SK-N-SH (cell line): ENCODE measurements at regions not wholly inside any gene's neighbourhood (a gene's known extent, or its start where the extent isn't known, plus 50 kb on each side); places are given as distances from the start of the nearest gene placed in this dataset.
A peak's percentile ranks its signal among the peaks of the same experiment; 100 is the strongest.

Experiments used
- CTCF ChIA-PET: fragments of 300-600, 350-600 bp; formaldehyde crosslinking; extraction: SDS; loops from one replicate; lab custom pipeline; 2021; lab: Yijun Ruan, JAX
- POLR2A ChIA-PET: fragments of 350-600 bp; sonication (Branson Sonifier 250); formaldehyde crosslinking; extraction: SDS; loops from one replicate; lab custom pipeline; 2020; ENCODE audit warnings: antibody characterized with exemption, inconsistent platforms; lab: Yijun Ruan, JAX
- DNase-seq: peaks from one replicate; pipeline ENCODE4 v3.0.0; 2012
- H2AFZ ChIP-seq: fragments of 200-600 bp; sonication (generic); 2 replicates; pipeline ENCODE4 v1.8.1; 2016; ENCODE audit warnings: antibody characterized with exemption, mild to moderate bottlenecking, low read depth
- H3F3A ChIP-seq: fragments of 200-600 bp; sonication (generic); replicated peaks from 2 replicates; pipeline ENCODE3; 2016; ENCODE audit warnings: antibody characterized with exemption, mild to moderate bottlenecking; ENCODE audit not compliant: insufficient read depth
- H3K27ac ChIP-seq, 2 experiments: fragments of 200-500 bp in 1 of 2; fragments of 200-600 bp in 1 of 2; sonication (Bioruptor generic) in 1 of 2; sonication (generic), shearing (Covaris generic) in 1 of 2; 2 replicates each; pipeline versions ENCODE4 v1.5.1 to v1.6.1; 2014 to 2016; ENCODE audit warnings: low read depth in 2 of 2, inconsistent platforms in 1 of 2, low read length in 1 of 2, mild to moderate bottlenecking in 1 of 2, mixed read lengths in 1 of 2
- H3K27me3 ChIP-seq: fragments of 200-600 bp; sonication (generic), shearing (Covaris generic); 2 replicates; pipeline ENCODE4 v1.6.1; 2016; ENCODE audit warnings: mixed run types; ENCODE audit not compliant: insufficient read depth
- H3K36me3 ChIP-seq, 2 experiments: fragments of 200-500 bp in 1 of 2; fragments of 200-600 bp in 1 of 2; sonication (Bioruptor generic) in 1 of 2; sonication (generic) in 1 of 2; replicated peaks in 1 of 2; 2 replicates each; pipeline versions ENCODE3 to v1.5.1; 2014 to 2016; ENCODE audit warnings: low read length in 1 of 2, mild to moderate bottlenecking in 1 of 2; ENCODE audit not compliant: insufficient read depth in 2 of 2, control insufficient read depth in 1 of 2
- H3K4me1 ChIP-seq, 2 experiments: fragments of 200-500 bp in 1 of 2; fragments of 200-600 bp in 1 of 2; sonication (Bioruptor generic) in 1 of 2; sonication (generic), shearing (Covaris generic) in 1 of 2; 2 replicates each; pipeline versions ENCODE4 v1.5.1 to v1.6.1; 2014 to 2016; ENCODE audit warnings: low read depth in 1 of 2, low read length in 1 of 2, mixed run types in 1 of 2; ENCODE audit not compliant: insufficient read depth in 2 of 2, control insufficient read depth in 1 of 2
- H3K4me2 ChIP-seq: fragments of 200-600 bp; sonication (generic), shearing (Covaris generic); 2 replicates; pipeline ENCODE4 v1.6.1; 2017; ENCODE audit warnings: mixed run types
- H3K4me3 ChIP-seq, 2 experiments: fragments of 200-500 bp in 1 of 2; fragments of 200-600 bp in 1 of 2; sonication (Bioruptor generic) in 1 of 2; sonication (generic), shearing (Covaris generic) in 1 of 2; 2 replicates each; pipeline versions ENCODE4 v1.5.1 to v1.8.1; 2014 to 2016; ENCODE audit warnings: low read depth in 2 of 2, inconsistent platforms in 1 of 2, low read length in 1 of 2, mild to moderate bottlenecking in 1 of 2, mixed read lengths in 1 of 2, moderate library complexity in 1 of 2
- H3K79me2 ChIP-seq: fragments of 200-600 bp; sonication (generic); 2 replicates; pipeline ENCODE4 v1.8.1; 2017; ENCODE audit warnings: mild to moderate bottlenecking; ENCODE audit not compliant: insufficient read depth
- H3K9ac ChIP-seq: fragments of 200-600 bp; sonication (generic); 2 replicates; pipeline ENCODE4 v1.6.1; 2017; ENCODE audit warnings: mixed run types
- H3K9me2 ChIP-seq: fragments of 200-600 bp; sonication (generic); 2 replicates; pipeline ENCODE4 v1.6.1; 2017; ENCODE audit warnings: mixed run types
- H3K9me3 ChIP-seq: fragments of 200-600 bp; sonication (generic); 2 replicates; pipeline ENCODE4 v1.6.1; 2017; ENCODE audit warnings: mixed run types, mild to moderate bottlenecking, moderate library complexity
- H4K20me1 ChIP-seq: fragments of 200-600 bp; sonication (generic); 2 replicates; pipeline ENCODE4 v1.6.1; 2017; ENCODE audit warnings: mild to moderate bottlenecking, mixed run types; ENCODE audit not compliant: insufficient read depth
- CHD2 ChIP-seq: fragments of 150-350 bp; IDR thresholded peaks from 2 replicates; pipeline ENCODE4 v1.6.1; 2018; ENCODE audit warnings: low read length; ENCODE audit not compliant: partially characterized antibody
- EZH2phosphoT487 ChIP-seq: fragments of 200-600 bp; sonication (generic); IDR thresholded peaks from 2 replicates; pipeline ENCODE4 v1.6.1; 2017; ENCODE audit warnings: low read depth, mixed run types, mild to moderate bottlenecking, antibody characterized with exemption, moderate library complexity, borderline replicate concordance
- FOSL2 ChIP-seq: IDR thresholded peaks from 2 replicates; pipeline ENCODE4 v1.4.0; 2012; ENCODE audit warnings: low read depth, mild to moderate bottlenecking, moderate library complexity, borderline replicate concordance
- FOXM1 ChIP-seq: IDR thresholded peaks from 2 replicates; pipeline ENCODE4 v1.4.0; 2012; ENCODE audit warnings: low read depth, mild to moderate bottlenecking
- GABPA ChIP-seq: IDR thresholded peaks from 2 replicates; pipeline ENCODE4 v1.4.0; 2012; ENCODE audit warnings: low read depth, mild to moderate bottlenecking
- MXI1 ChIP-seq: IDR thresholded peaks from 2 replicates; pipeline ENCODE4 v1.6.1; 2012; ENCODE audit warnings: mild to moderate bottlenecking, low read depth, low read length, improper control_type of control experiment
- NFIC ChIP-seq: IDR thresholded peaks from 2 replicates; pipeline ENCODE4 v1.4.0; 2012; ENCODE audit warnings: borderline replicate concordance
- NRF1 ChIP-seq: IDR thresholded peaks from 2 replicates; pipeline ENCODE4 v1.6.1; 2012; ENCODE audit warnings: low read depth, mild to moderate bottlenecking, low read length
- PBX3 ChIP-seq: IDR thresholded peaks from 2 replicates; pipeline ENCODE4; 2012
- RCOR1 ChIP-seq: fragments of 150-350 bp; IDR thresholded peaks from 2 replicates; pipeline ENCODE4 v1.6.1; 2017; ENCODE audit warnings: antibody characterized with exemption, low read length
- SIN3A ChIP-seq: IDR thresholded peaks from 2 replicates; pipeline ENCODE4 v1.6.1; 2012; ENCODE audit warnings: low read depth, mild to moderate bottlenecking, low read length, moderate library complexity, borderline replicate concordance
- TEAD4 ChIP-seq: IDR thresholded peaks from 2 replicates; pipeline ENCODE4 v1.4.0; 2012; ENCODE audit warnings: mild to moderate bottlenecking, borderline replicate concordance; ENCODE audit not compliant: insufficient read depth
- USF1 ChIP-seq: IDR thresholded peaks from 2 replicates; pipeline ENCODE4 v1.4.0; 2012; ENCODE audit warnings: low read depth, borderline replicate concordance
- USF2 ChIP-seq: fragments of 150-350 bp; IDR thresholded peaks from 2 replicates; pipeline ENCODE4 v1.6.1; 2017; ENCODE audit warnings: antibody characterized with exemption, low read length, low read depth, borderline replicate concordance
- ZBTB33 ChIP-seq: IDR thresholded peaks from 2 replicates; pipeline ENCODE4 v1.4.0; 2012; ENCODE audit warnings: low read depth, borderline replicate concordance
- WGBS: methylation state at CpG from one replicate; pipeline ENCODE4 v1.1.6; 2017; ENCODE audit warnings: low lambda C conversion rate; 5-methylcytosine and 5-hydroxymethylcytosine counted together

- ChIA-PET POLR2A (no interaction called here), CTCF (no interaction called here)
- Histone ChIP-seq H3K9ac (no peak overlapping the region), H3K36me3 (no peaks in the 10 kb centered on the region), H3K9me3 (no peaks in the 10 kb centered on the region), H3K27me3 (no peaks in the 10 kb centered on the region), H3K79me2 (no peaks in the 10 kb centered on the region), H3K27ac (peak overlapping the region in 1 of 2 experiments; percentile 42; a peak in 2 of 4 replicates), H3F3A (no peaks in the 10 kb centered on the region), H3K4me3 (no peak overlapping the region), H3K4me1 (no peaks in the 10 kb centered on the region), H3K4me2 (no peak overlapping the region), H3K9me2 (no peaks in the 10 kb centered on the region), H2AFZ (no peak overlapping the region), H4K20me1 (no peaks in the 10 kb centered on the region)
- TF ChIP-seq PBX3, result no peak
- TF ChIP-seq EZH2phosphoT487, result no peak
- no peak for TF ChIP-seq USF2
- no peak for TF ChIP-seq FOXM1
- DNase-seq, result no peak
Observed at GRCh38 chr4:178198691-178199090, 756.5 kb upstream of the AGA start.

GRCh38 chr4:178202422-178202821, 760.2 kb upstream of the AGA start:
- Histone ChIP-seq H3K9me2 (no peaks in the 10 kb centered on the region), H3K36me3 (no peaks in the 10 kb centered on the region), H3K27me3 (no peaks in the 10 kb centered on the region), H3K27ac (no peak overlapping the region), H3K9ac (no peak overlapping the region), H3K4me3 (no peak overlapping the region), H2AFZ (no peak overlapping the region), H3K4me2 (no peak overlapping the region), H3F3A (no peaks in the 10 kb centered on the region), H3K79me2 (no peaks in the 10 kb centered on the region), H4K20me1 (no peaks in the 10 kb centered on the region), H3K4me1 (no peaks in the 10 kb centered on the region), H3K9me3 (no peaks in the 10 kb centered on the region)
- WGBS, result 0% methylated on average over 1 of the region's 1 CpG
- no peak for DNase-seq
- ChIA-PET POLR2A (no interaction called here), CTCF (no interaction called here)
- TF ChIP-seq GABPA (no peak), NFIC (no peak)

- Histone ChIP-seq H3K9me2 (no peaks in the 10 kb centered on the region), H3K9ac (no peak overlapping the region), H3K4me2 (no peak overlapping the region), H3K27ac (no peak overlapping the region), H3K4me1 (no peaks in the 10 kb centered on the region), H2AFZ (no peak overlapping the region), H3K79me2 (no peaks in the 10 kb centered on the region), H3K4me3 (no peak overlapping the region), H3K36me3 (no peaks in the 10 kb centered on the region), H3K9me3 (no peaks in the 10 kb centered on the region), H4K20me1 (no peaks in the 10 kb centered on the region), H3F3A (no peaks in the 10 kb centered on the region), H3K27me3 (no peaks in the 10 kb centered on the region)
- DNase-seq, result no peak
- POLR2A ChIA-PET, result no interaction called here
- 14% methylated on average over 1 of the region's 1 CpG for WGBS
- CTCF ChIA-PET, result no interaction called here
- TF ChIP-seq NRF1, result no peak
- no peak for TF ChIP-seq FOSL2
- TF ChIP-seq CHD2, result no peak
- TF ChIP-seq RCOR1, result no peak
- no peak for TF ChIP-seq MXI1
- TF ChIP-seq PBX3, result no peak
- no peak for TF ChIP-seq ZBTB33
- TF ChIP-seq TEAD4, result no peak
- no peak for TF ChIP-seq SIN3A
- TF ChIP-seq USF1, result no peak
- no peak for TF ChIP-seq USF2
Observed at GRCh38 chr4:178205826-178206225, 763.6 kb upstream of the AGA start.
